ENCODE measurements at regions not wholly inside any gene's neighbourhood (a gene's known extent, or its start where the extent isn't known, plus 50 kb on each side); places are given as distances from the start of the nearest gene placed in this dataset.

DNA sequence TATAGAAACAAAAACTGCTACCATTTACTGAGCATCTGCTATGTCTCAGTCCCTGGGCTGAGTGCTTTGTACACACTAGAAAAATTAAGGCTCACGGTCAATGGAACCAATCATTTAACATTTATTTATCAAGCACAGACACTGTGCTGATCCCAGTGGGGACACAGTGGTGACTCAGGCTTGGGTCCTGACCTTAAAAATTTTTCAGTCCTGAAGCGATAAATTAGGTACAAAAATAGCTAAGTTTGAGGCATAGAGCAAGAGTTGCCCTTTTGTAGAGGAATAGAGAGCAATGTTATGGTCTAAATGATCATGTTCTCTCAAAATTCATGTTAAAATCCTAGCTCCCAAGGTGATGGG is 85.1 kb downstream of the CRYGS start (continued):
- no peak for TF ChIP-seq TEAD2 (tag; IDR thresholded peaks at IDR 0.05)
- no peak for TF ChIP-seq RFX7 (CRISPR knock-in tag; IDR thresholded peaks at IDR 0.05)
- TF ChIP-seq ZNF408 (CRISPR knock-in tag; IDR thresholded peaks at IDR 0.05; ENCODE audit: low read depth) = no peak
- TF ChIP-seq NR1H2 (CRISPR knock-in tag; IDR thresholded peaks at IDR 0.05) = no peak
- no peak for TF ChIP-seq PURB (CRISPR knock-in tag; IDR thresholded peaks at IDR 0.05; ENCODE audit: low read depth)
- no peak for TF ChIP-seq PHF8 (IDR thresholded peaks at IDR 0.05; ENCODE audit: borderline replicate concordance, low read length)

GRCh38 chr3:186458306-186459107 is 85.7 kb downstream of the CRYGS start:
- Histone ChIP-seq H3K4me3 (no peak overlapping the region), H3K9ac (ENCODE audit: insufficient read depth in 1 of 2, low read depth in 2 of 2, low read length in 2 of 2) (no peak overlapping the region), H3K36me3 (ENCODE audit: control insufficient read depth, insufficient read depth, low read length) (no peaks in the 10 kb centered on the region), H4K20me1 (replicated peaks; ENCODE audit: control insufficient read depth, insufficient read depth, low read length) (no peaks in the 10 kb centered on the region), H3K9me1 (ENCODE audit: control insufficient read depth, insufficient read depth, low read length) (peaks cover 4% of the 10 kb centered on the region), H3K4me1 (replicated peaks in 1 of 2; ENCODE audit: control insufficient read depth in 2 of 2, insufficient read depth in 2 of 2, low read length in 2 of 2) (peaks cover 0 to 13% of the 10 kb centered on the region in 2 experiments; a peak in 3 of 5 replicates), H3K4me2 (ENCODE audit: insufficient read depth, low read length) (peak overlapping the region; percentile 5), H3K27ac (ENCODE audit: extremely low read depth, low read depth, low read length) (peak overlapping the region; percentile 19; the same call in 1 of the 3 replicates), H2AFZ (ENCODE audit: low read depth, low read length) (peak overlapping the region; percentile 52; the same call in 1 of the 2 replicates), H3K9me3 (replicated peaks; ENCODE audit: control insufficient read depth, insufficient read depth, low read depth, low read length) (no peaks in the 10 kb centered on the region), H3K27me3 (ENCODE audit: control insufficient read depth in 2 of 2, insufficient read depth in 2 of 2, low read length in 2 of 2) (peaks cover 8 to 27% of the 10 kb centered on the region in 2 experiments; a peak in 4 of 5 replicates), H3K79me2 (ENCODE audit: control insufficient read depth, insufficient read depth, low read length) (no peaks in the 10 kb centered on the region)
- WGBS (ENCODE audit: insufficient coverage, low coverage, missing lambda C conversion rate) = 5% methylated on average over 5 of the region's 6 CpGs
- intact Hi-C loops (cut with micrococcal nuclease) (no loop called here), in situ Hi-C loops (cut with MboI) (no loop called here)
- BruUV-seq (replicated peaks) = no TSS peak
- ATAC-seq (no peak), FAIRE-seq (no peak), DNase-seq (ENCODE audit: extremely low read depth in 1 of 4, low spot score in 3 of 4) (peak in 3 of 4 experiments; percentile 22 to 30 (median 29))
- TF ChIP-seq LCOR (CRISPR knock-in tag; IDR thresholded peaks at IDR 0.05) = 0 out of 2 replicates have a peak, but pooled peaks have one; percentile 11
- TF ChIP-seq C11orf30 (IDR thresholded peaks at IDR 0.05; ENCODE audit: low read depth) = peak; percentile 88
- peak; percentile 92 for TF ChIP-seq MAFK (IDR thresholded peaks at IDR 0.05; ENCODE audit: low read length)
- TF ChIP-seq MTF1 (CRISPR knock-in tag; IDR thresholded peaks at IDR 0.05; ENCODE audit: borderline replicate concordance) = no peak
- TF ChIP-seq MAFG (tag; conservative IDR thresholded peaks at IDR 0.05) = peak; percentile 97
- no peak for TF ChIP-seq MEIS2 (IDR thresholded peaks at IDR 0.05; ENCODE audit: partially characterized antibody)
- peak; percentile 88 for TF ChIP-seq MAFF (IDR thresholded peaks at IDR 0.05; ENCODE audit: low read length)
- no peak for TF ChIP-seq PHF8 (IDR thresholded peaks at IDR 0.05; ENCODE audit: borderline replicate concordance, low read length)
- TF ChIP-seq ZNF316 (IDR thresholded peaks at IDR 0.05) = peak; percentile 90
- TF ChIP-seq E2F6 (IDR thresholded peaks at IDR 0.05; ENCODE audit: borderline replicate concordance in 1 of 2, extremely low read depth in 1 of 2, insufficient read depth in 1 of 2, insufficient read length in 1 of 2, low read depth in 1 of 2, low read length in 1 of 2, poor library complexity in 1 of 2, severe bottlenecking in 1 of 2) = peak in 1 of 2 experiments; percentile 10
- CTCF ChIA-PET (ENCODE audit: low intra/inter-chr PET ratio) = no interaction called here
- POLR2A ChIA-PET = interaction anchor here (0.6 kb wide), 1 partner anchor 345 kb away, joined by 3 read pairs; no protein-coding TSS in a partner anchor

Data from K562 (cell line).